Suprapubic skin (tissue), 3 donors: ENCODE measurements at regions not wholly inside any gene's neighbourhood (a gene's known extent, or its start where the extent isn't known, plus 50 kb on each side); places are given as distances from the start of the nearest gene placed in this dataset.

ENCODE experiments used
- CTCF ChIP-seq, 2 donors: fragments of 200-600 bp in 1 of 2; fragments of 450-650 bp in 1 of 2; sonication (generic) in 1 of 2; IDR thresholded peaks; one replicate each; pipeline ENCODE4 v1.5.1; 2016 to 2019; ENCODE audit warnings: antibody characterized with exemption in 2 of 2, mild to moderate bottlenecking in 1 of 2, moderate library complexity in 1 of 2
- POLR2A ChIP-seq, 2 donors: fragments of 450-650 bp; IDR thresholded peaks; one replicate each; pipeline ENCODE4 v1.6.1; 2017; ENCODE audit warnings: antibody characterized with exemption in 2 of 2, mild to moderate bottlenecking in 2 of 2, moderate library complexity in 2 of 2

GRCh38 chr2:34365512-34365911 lies 766.4 kb upstream of the FAM98A start:
- TF ChIP-seq POLR2A (IDR thresholded peaks at IDR 0.05) = no peak
- TF ChIP-seq CTCF (IDR thresholded peaks at IDR 0.05) = no peak
